Suppressor macrophage treated with lipopolysaccharide for 4 hours (primary cell): ENCODE measurements at regions not wholly inside any gene's neighbourhood (a gene's known extent, or its start where the extent isn't known, plus 50 kb on each side); places are given as distances from the start of the nearest gene placed in this dataset.

Experiments
- DNase-seq: peaks from one replicate; pipeline ENCODE4 v3.0.0-alpha.2; 2020

DNA sequence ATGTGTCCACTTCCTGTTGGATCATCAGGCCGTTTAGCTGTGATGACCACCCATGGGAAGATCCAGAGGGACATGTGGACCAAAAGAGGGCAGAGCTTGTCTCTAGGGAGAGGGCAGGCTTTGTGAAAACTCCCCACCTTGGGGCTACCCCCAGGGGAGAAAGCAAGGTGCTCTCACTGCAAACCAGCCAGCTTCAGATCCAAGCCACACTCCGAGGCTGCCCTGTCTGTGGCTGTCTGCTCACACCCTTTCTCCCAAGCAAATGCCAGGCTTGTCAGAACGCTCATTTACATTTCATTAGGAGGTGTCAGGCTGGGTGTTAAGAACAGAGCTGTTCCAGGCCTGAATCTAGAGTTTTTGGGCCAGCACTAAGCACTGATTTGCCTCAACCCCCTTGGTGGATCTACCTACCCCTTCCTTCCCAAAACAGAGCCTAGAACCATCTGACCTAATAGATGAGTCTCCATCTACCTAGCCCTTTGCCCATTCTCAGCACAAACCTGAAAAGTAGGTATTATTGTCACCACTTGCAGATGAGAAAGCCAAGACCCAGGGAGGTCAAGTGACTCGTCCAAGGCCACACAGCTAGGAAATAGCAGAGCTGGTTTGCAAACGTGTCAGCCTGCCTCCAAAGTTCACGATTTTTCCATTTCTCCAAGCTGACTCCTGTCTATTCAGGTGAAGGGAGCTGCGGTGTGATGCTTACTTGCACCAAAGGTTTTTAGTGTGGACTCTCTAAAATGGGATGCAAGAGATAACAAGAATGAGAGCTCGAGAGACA is 130.9 kb downstream of the EMX2 start:
- no peak for DNase-seq

DNA sequence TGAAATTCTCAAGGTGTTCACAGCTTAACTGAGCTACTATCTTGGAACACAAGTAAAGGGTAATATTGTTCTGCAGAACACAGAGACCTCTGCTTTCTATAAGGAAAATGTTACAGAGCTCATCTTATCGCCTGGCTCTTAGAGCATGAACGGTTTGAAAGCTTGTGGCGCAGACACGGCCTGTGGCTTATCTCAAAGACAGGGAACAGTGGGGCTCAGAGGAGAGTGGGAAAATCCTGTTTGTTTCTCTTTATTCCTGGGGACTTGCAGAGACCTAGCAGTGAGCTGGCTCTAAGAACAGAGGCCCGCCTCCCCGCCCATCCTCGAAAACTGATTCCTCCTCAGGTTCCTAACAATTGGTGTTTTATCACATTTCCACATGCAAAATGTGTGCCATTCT is 131.7 kb downstream of the EMX2 start:
- no peak for DNase-seq

DNA sequence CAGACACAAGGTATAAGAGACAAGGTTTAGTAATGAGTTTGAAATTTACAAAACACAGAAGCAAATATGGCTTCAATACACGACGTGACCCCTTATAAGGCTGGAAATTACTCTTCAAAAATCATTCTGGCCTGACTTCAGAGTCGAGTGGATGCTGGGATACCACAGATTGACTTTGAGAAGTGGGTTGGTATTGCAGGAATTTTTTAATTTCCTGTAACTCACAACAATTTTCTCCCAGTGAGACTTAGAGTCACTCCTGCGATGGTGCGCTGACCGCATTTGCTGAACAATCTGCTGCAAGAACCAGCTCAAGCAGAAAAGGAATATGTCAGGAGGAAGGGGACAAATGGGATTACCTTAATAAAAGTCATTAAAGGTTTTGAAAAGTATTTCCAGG is 132.1 kb downstream of the EMX2 start:
- no peak for DNase-seq

DNA sequence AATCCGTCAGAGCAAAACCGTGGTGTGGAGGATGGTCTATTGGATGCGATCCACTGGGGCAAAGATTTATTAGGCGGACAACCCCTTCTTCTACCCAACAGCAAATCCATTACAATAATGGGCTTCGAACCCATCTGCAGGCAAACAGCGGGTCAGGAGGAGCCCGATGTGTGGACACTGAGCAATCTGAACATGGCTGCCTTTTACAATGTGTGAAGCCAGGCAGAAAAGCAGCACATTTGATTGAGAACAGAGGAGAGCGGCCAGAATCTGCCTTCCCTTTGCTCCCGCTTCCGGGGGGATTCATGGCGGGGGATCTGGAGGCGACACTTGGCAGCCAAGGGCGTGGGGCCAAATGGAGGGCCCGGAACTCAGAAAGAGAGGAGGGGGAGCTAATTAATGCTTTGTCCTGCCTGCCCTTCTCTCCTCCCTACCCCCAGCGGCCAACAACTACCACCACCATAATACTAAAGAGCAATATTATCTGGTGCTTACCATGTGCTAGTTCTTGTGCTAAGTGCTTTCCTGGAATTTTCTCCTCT is 133.0 kb downstream of the EMX2 start:
- DNase-seq: no peak

DNA sequence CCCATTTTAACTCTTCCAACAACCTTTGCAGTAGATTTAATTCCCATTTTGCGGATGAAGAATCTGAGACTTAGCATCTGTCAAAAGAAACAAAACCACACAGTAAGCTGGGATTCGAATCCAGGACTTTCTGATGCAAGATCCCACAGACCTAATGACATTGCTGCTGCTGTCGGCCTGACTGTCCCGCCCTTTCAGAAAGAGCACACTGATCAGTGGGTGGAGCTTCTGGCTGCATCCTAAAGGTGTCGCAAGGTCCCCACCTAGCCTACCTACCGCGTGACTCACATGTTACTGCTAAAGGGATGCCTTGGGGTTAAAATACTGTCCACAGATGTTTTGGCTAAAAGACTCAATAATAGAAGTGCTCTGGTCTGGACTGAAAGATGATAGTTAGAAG is 134.7 kb downstream of the EMX2 start:
- DNase-seq: no peak

DNA sequence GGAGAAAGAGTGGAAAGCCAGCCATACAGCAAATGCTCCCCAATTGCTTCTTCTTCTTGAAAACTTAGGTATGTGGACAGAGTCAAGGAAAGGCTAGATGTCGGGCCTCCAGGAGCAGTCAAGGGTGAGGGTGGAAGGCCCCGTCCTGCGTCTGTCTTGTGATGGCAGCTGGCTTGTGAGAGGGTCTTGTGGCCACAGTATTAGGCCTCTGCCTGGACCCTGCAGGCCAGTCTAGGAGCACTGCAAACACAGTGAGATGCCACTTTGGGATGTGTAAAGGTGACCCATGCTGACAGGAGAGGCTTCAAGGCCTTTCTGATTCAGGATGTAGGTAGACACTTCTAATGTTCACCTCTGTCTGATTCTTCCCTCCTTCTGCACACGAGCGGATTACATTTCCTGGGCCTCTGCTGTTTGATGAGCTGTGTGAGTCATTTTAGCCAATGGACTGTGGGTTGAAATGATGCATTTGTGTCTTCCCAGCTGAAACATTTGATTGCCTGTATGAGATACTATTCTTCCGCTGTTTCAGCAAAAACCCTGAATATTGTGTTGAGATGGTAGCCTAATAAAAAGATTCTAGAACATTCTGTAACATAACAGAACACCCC is 135.4 kb downstream of the EMX2 start:
- no peak for DNase-seq

DNA sequence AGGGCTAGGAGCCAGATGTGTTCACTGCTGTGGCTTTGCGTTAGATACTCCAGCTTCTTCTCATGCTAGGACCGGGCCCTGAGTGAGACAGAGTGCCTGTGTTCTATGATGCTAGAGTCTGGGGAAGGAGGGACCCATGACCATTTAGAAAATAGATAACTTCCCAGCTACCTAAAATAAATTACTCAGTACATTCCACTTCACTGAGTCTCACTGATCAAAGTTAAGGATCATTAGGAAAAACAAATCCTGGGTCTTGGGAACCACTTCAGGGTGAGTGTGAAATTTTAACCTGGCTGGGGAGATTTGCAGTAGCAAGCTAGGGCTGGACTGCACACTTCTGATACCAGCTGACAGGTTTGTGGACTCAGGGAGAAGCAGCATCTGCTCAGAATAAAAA is 138.1 kb downstream of the EMX2 start:
- DNase-seq: no peak

DNA sequence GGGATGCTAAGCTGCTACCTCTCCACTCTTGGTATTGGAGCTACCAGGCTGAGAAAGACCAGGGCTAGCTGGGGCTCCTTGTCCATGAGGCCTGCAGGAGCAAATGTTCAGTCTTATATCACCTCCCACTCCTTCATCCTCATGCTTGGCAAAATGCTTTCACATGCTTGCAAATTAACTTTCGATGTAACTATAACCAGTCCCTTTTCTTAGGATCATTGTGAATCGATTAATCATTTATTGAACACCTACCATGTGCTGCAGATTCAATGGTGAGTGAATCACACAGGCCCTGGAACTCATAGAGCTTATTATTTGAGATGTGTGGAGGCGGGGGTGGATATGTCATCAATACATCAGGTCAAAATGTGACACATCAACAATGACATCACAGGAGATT is 138.6 kb downstream of the EMX2 start:
- no peak for DNase-seq

DNA sequence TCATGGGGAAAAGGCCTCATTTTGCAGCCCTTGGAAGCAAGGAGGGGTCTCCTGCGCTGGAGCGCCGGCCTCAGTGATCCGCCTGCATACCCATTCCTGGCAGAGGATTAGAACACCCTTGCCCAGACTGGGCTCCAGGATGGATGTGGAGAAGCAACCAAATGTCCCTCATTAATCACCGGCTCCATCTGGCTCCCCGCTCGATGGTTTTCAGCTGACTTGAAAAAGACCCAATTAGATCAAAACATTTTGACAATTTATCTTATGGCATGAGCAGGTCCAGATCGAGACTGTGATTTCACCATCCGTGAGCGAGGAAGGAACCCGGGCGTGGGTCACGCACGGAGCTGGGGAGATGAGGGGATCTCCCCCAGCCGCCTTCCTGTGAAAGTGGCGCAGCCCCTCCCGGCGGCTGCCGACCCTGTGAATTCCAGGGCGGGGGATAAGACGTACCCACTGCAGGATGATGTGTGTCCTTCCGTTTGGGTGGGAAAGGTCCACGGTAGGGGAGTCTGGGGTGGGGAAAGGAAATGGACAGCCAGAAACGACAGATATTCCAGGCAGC is 141.6 kb downstream of the EMX2 start:
- DNase-seq: no peak

DNA sequence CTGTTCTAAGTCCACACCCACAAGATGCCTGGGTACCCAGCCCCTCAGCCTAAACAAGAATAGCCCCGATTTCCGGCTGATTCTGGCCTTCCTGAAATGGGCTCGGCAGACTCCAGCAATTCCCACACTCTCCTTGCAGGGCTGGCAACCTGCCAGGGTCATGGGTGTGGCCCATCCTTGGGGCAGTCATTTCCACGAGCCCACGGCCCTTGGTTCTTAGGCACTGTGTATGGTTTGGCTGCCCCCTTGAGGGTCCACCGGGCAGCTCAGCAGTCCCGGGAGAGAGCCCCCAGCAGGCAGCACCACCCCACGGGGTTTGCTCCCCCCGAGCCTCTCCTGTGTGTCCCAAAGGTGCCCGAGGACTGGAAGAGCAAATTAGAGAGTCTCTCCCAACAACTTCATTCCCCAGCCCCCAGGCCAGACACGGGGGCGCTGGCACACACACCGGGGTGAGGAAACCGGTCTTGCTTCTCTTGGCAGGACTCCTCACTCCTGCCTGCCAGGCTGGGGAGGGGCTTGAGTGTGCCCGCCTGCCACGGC is 142.2 kb downstream of the EMX2 start:
- DNase-seq: no peak

DNA sequence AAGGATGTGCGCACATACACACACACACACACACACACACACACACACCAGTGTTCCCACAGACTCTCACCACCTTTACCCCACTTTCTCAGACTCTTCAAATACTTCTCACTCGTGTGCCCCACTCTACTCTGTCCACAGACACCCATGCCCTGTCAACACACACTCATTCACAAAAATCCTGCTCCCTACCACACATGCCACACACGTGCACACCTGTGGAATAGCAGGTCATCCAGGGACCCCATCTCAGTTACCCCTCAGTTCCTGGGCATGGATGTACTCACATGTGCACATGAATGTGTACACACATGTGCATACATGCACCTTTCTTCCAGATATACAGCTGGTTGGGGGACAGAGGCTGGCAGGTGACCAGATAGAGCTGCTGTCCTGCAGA is 142.9 kb downstream of the EMX2 start:
- DNase-seq: no peak

DNA sequence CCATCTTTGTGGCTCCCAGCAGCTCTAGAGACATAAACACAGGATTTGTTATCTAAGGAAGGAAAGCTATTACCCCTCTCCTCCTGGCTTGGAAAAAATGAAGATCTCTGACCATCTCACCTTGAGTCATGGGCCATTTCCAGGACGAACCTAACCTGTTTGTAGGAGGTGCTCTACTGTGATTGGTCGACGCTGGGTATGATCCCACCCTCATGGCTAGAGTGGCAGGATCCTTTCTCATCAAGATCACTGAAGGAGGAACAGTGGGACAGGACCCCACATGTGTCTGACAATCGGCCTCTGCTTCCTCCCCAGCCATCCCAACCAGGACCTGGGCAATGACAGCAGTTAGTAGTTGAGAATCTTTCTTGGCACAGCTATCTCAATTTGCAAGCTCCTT is 144.1 kb downstream of the EMX2 start:
- no peak for DNase-seq

DNA sequence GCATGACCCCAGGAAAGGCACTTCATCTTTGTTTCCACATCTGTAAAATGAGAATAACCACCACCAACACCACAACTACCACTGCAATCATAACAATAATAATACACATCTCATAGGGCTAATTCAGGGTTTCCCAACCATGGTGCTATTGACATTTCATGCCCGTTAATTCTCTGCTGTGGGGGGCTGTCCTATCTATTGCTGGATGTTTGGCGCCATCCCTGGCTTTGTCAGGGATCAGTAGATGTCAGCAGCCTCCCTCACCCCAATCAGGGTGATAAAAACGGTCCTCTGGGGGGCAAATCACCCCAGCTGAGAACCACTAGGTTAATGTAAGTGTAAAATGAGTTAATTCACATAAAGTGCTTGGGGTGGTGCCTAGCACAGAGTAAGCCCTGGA is 145.8 kb downstream of the EMX2 start:
- DNase-seq: no peak

DNA sequence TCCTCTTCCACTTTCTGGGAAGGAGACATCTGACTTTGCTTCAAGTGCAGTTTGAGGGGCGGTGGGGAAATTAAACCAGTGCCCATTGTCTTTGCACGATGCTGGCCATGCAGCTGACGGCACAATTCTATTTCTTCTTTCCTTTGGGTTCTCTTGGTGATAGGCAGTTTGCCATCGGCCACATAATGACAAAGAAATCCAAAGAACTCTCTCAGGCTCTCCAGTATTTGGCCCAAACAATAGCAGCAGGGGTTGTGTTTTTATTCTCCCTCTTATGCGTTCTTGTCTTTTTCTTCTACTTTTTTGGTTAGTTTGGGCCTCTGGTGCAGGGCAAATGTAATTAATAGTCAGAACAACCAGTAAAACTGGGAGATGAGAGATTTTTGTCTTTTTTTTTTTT is 147.0 kb downstream of the EMX2 start:
- no peak for DNase-seq

DNA sequence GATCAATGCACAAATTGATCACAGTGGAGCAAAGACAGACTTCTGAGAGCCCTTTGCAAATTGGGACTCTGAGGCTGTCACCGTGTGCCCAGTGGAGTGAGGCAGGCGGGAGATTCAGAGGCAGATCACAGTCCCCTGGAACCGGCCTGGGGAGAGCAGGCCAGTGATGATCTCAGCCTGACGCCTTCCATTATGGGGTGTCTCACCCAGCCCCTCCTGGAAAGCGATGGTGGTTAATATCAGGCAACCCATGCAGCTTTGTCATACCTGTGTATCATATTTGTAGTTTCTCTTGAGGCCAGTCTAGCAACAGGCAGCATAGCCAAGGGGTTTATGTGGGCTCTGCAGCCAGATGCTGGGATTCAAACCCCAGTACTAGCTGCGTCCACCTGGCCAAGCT is 147.8 kb downstream of the EMX2 start:
- DNase-seq: no peak

DNA sequence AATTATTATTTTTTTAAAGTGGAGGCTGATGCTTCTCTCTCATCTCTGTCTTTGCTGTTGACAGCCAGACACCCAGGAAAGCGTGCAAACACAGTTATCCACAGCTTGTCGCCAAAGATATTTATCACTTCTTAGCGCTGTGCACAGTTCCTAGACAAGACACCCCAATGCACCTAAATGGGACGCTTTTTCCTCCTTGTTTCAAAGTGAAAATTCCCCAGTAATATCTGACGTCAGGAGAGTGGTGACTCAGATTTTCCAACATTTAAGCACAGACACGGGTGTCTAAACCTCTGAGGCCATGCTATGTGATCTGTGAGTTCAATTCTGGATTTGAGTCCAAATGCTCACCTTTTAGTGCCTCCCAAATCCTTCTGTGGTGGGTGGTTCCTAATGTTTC is 151.6 kb downstream of the EMX2 start:
- no peak for DNase-seq

DNA sequence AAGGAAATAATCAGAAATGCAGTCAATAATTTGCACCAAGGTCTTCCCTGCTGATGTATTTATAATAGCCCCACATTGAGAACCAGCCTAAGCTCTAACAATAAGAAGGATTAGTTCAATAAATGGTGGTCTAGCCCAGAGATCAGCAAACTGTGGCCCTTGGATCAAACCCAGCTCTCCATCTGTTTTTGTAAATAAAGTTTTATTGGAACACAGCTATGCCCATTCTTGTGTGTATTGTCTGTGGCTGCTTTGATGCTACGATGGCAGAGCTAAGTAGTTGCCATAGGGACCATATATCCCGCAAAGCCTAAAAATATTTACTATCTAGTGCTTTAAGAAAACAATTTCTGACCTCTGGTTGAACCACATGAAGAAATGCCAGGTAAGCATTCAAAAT is 154.9 kb downstream of the EMX2 start:
- no peak for DNase-seq

DNA sequence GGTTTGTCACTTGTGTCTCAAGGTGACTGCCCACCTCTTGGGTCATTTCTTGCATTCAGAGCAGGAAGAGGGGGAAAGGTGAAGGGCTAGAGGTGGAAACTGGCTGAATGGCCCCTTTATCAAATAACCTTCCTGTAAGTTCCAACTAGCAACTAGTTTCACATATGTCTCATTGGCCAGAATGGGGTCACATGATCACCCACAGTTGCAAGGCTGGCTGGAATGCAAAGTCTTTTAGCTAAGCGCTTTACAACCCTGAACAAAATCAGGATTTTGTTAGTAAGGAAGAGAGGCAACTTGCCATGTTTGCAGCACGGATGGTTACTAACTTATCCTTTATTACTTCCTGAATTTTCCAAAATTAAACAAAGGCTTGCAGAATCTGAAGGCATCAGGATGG is 156.3 kb downstream of the EMX2 start:
- DNase-seq: no peak

DNA sequence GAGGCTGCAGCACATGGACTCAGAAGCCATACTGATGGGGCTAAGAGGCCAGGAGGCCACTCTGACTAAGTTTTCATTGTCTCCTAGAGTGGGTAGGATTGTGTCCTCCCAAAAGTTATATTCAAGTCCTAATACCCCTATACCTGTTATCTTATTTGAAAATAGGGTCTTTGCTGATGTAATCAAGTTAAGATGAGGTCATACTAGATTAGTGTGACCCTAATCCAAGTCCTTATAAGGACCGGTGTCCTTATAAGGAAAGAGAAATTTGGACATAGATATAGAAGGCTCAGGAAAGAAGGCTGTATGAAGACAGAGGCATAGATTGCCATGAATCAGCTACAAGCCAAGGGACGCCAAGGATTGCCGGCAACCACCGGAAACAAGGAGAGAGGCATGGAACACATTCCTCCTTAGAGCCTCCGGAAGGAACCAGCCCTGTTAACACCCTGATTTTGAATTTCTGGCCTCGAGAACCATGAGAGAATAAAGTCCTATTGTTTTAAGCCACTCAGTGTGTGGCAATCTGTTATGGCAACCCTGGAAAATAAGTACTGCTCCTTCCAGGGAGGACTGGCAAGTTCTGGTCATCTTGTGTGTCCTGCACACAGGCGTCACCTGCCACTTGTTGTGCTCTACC is 157.0 kb downstream of the EMX2 start:
- DNase-seq: no peak

DNA sequence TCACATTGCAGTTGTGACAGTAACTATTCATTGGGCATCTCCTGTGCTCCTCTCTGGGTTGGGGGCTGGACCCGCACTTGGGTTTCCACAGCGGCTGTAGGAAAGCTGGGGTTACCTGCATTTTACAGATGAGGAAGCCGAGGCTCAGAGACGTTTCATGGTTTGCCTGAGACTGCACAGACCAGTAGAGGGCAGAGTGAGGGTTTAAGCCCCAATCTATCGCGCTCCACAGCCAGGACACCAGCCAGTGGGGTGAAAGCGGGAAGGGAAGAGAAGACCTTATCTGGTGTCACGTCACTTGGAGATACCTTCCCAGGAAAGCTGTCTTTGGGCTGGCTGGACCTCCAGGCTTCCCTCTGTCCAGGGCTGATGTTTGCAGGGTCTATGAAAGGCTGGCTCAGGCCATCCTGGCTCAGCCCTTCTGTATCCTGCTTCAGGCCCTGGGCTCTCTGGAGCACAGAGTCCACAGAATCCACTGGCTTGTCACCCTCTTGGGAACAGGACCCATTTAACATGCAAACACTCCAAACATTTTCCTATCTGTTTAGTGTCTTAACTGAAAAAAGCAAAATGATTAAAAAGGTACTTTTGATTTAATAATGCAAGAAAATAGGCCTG is 167.7 kb downstream of the EMX2 start:
- DNase-seq: no peak

DNA sequence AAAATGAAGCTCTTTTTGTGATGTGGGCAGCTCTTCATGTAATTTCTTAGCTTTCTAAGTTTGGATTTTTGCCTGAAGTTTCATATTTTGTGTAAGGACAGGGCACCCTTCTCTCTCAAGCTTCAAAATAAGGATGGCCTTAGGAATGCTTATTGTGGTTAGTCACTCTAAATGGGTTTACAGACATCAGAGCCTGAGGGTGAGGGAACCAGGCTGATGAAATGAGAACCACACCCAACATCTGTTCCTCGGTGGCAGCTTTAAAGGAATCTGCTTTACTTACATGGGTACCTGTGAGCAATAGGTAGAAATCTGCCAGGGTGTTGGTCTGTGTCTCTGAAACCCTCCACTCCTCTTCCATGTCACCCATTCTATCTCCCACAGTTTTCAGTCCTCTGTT is 174.3 kb downstream of the EMX2 start:
- no peak for DNase-seq

DNA sequence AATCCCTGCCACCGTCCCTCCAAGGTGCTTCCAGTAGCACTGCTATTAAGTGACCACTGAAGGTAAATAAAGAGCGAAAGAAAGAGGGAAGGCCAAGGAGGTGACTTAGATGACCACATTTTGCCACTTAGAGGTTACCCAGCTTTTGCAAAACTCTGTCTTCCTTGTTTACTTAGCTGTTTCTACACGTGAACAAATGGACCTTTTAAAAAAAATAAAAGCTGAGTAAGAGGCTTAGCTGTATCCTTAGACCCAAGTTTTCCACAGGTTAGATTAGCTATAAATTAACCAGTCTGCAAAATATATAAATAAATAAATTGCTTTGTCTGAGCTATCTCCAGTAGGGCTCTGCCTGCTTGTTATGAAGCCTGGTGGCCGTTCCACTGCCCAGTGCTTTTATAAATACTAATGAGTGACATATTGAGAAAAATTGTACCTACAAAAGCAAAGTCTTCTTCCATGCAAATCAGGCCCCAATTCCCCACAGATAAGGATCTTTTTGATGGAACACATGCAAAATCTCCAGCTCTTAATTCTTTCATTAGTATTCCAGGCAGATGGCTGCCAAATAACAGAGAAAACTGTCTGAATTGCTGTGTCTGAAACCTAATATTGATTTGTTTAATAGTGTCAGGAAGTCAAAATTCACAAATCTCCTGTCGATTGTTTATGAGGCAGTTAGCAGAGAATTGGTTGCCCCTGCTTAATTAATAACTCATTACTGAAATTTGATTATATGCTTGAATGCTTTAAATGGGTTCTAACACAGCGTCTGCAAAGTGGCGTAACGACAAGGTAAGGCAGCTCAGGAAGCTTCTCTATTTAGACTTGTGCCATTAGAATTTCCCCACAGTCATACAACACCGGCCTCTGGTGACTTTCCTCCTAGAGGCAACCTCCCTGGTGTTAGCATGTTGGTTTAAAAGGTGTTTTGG is 176.7 kb downstream of the EMX2 start:
- no peak for DNase-seq
